HG03378 (cell line): ENCODE measurements at regions not wholly inside any gene's neighbourhood (a gene's known extent, or its start where the extent isn't known, plus 50 kb on each side); places are given as distances from the start of the nearest gene placed in this dataset.
"Not testable (repeated sequence)": the region's sequence is repeated elsewhere in the genome, so short reads cannot be mapped to it uniquely, and the experiment has no call there.

Experiments
- ATAC-seq: cut with Tn5 transposase; IDR thresholded peaks from one replicate; pipeline ENCODE4 v1.9.1; 2021; ENCODE audit warnings: mild to moderate bottlenecking, moderate library complexity; ENCODE audit not compliant: unreplicated experiment

- ATAC-seq, result no peak
These were observed 580.4 kb downstream of the ANKRD50 start for GRCh38 chr4:124132161-124132560.

- no peak for ATAC-seq
These were observed 578.8 kb downstream of the ANKRD50 start for GRCh38 chr4:124133753-124134152.

- no peak for ATAC-seq
These were observed 577.1 kb downstream of the ANKRD50 start for GRCh38 chr4:124135409-124135813.

GRCh38 chr4:124139044-124139443, 573.5 kb downstream of the ANKRD50 start:
- no peak for ATAC-seq

GRCh38 chr4:124143632-124144031, 568.9 kb downstream of the ANKRD50 start:
- no peak for ATAC-seq

- no peak for ATAC-seq
These were observed 568.3 kb downstream of the ANKRD50 start for GRCh38 chr4:124144238-124144654.

- no peak for ATAC-seq
These were observed 566.5 kb downstream of the ANKRD50 start for GRCh38 chr4:124146068-124146467.

- ATAC-seq, result no peak
These were observed 561.5 kb downstream of the ANKRD50 start for GRCh38 chr4:124151031-124151430.

- ATAC-seq, result no peak
These were observed 560.4 kb downstream of the ANKRD50 start for GRCh38 chr4:124152132-124152531.

- ATAC-seq, result no peak
These were observed 557.3 kb downstream of the ANKRD50 start for GRCh38 chr4:124155239-124155638.

- ATAC-seq, result no peak
These were observed 555.0 kb downstream of the ANKRD50 start for GRCh38 chr4:124157396-124158083.

- no peak for ATAC-seq
These were observed 549.1 kb downstream of the ANKRD50 start for GRCh38 chr4:124163401-124163800.

- ATAC-seq, result no peak
These were observed 544.9 kb downstream of the ANKRD50 start for GRCh38 chr4:124167602-124168001.

GRCh38 chr4:124169524-124169923, 543.0 kb downstream of the ANKRD50 start:
- not testable (repeated sequence) for ATAC-seq

GRCh38 chr4:124173912-124174311, 538.6 kb downstream of the ANKRD50 start:
- no peak for ATAC-seq

GRCh38 chr4:124177647-124178425, 534.7 kb downstream of the ANKRD50 start:
- no peak for ATAC-seq

GRCh38 chr4:124178449-124179021, 534.0 kb downstream of the ANKRD50 start:
- no peak for ATAC-seq

- no peak for ATAC-seq
These were observed 532.9 kb downstream of the ANKRD50 start for GRCh38 chr4:124179506-124180186.

- no peak for ATAC-seq
These were observed 531.5 kb downstream of the ANKRD50 start for GRCh38 chr4:124181039-124181438.

GRCh38 chr4:124183231-124183630, 529.3 kb downstream of the ANKRD50 start:
- ATAC-seq, result no peak

- no peak for ATAC-seq
These were observed 528.6 kb downstream of the ANKRD50 start for GRCh38 chr4:124183926-124184325.
